HG02970 (cell line): ENCODE measurements at regions not wholly inside any gene's neighbourhood (a gene's known extent, or its start where the extent isn't known, plus 50 kb on each side); places are given as distances from the start of the nearest gene placed in this dataset.
"Not testable (repeated sequence)": the region's sequence is repeated elsewhere in the genome, so short reads cannot be mapped to it uniquely, and the experiment has no call there.

Experiments
- ATAC-seq: cut with Tn5 transposase; IDR thresholded peaks from one replicate; pipeline ENCODE4 v1.9.1; 2021; ENCODE audit warnings: mild to moderate bottlenecking, moderate library complexity, moderate number of reproducible peaks; ENCODE audit not compliant: unreplicated experiment, low FRiP score

- no peak for ATAC-seq
Observed at GRCh38 chr13:64684108-64684507, 2546.0 kb downstream of the PCDH9 start.

- no peak for ATAC-seq
Observed at GRCh38 chr13:64680739-64681138, 2549.4 kb downstream of the PCDH9 start.

GRCh38 chr13:64675255-64675892, 2554.8 kb downstream of the PCDH9 start:
- no peak for ATAC-seq

- ATAC-seq, result no peak
Observed at GRCh38 chr13:64674126-64674525, 2556.0 kb downstream of the PCDH9 start.

- ATAC-seq, result no peak
Observed at GRCh38 chr13:64672751-64673150, 2557.4 kb downstream of the PCDH9 start.

- ATAC-seq, result no peak
Observed at GRCh38 chr13:64662887-64663593, 2567.1 kb downstream of the PCDH9 start.

GRCh38 chr13:64648293-64648692, 2581.8 kb downstream of the PCDH9 start:
- ATAC-seq, result no peak

GRCh38 chr13:64643066-64643465, 2587.1 kb downstream of the PCDH9 start:
- ATAC-seq, result no peak

GRCh38 chr13:64640002-64640401, 2590.1 kb downstream of the PCDH9 start:
- ATAC-seq, result no peak

- ATAC-seq, result no peak
Observed at GRCh38 chr13:64639206-64639605, 2590.9 kb downstream of the PCDH9 start.

GRCh38 chr13:64633948-64634347, 2596.2 kb downstream of the PCDH9 start:
- no peak for ATAC-seq

- ATAC-seq, result no peak
Observed at GRCh38 chr13:64627654-64628053, 2602.5 kb downstream of the PCDH9 start.

GRCh38 chr13:64626105-64626504, 2604.0 kb downstream of the PCDH9 start:
- no peak for ATAC-seq

GRCh38 chr13:64617231-64617630, 2612.9 kb downstream of the PCDH9 start:
- no peak for ATAC-seq

- no peak for ATAC-seq
Observed at GRCh38 chr13:64591971-64592370, 2638.2 kb downstream of the PCDH9 start.

GRCh38 chr13:64579331-64579730, 2650.8 kb downstream of the PCDH9 start:
- no peak for ATAC-seq

GRCh38 chr13:64568748-64569147, 2661.4 kb downstream of the PCDH9 start:
- ATAC-seq, result no peak

GRCh38 chr13:64558031-64558430, 2672.1 kb downstream of the PCDH9 start:
- ATAC-seq, result not testable (repeated sequence)

GRCh38 chr13:64556376-64556775, 2673.8 kb downstream of the PCDH9 start:
- ATAC-seq, result no peak

- ATAC-seq, result no peak
Observed at GRCh38 chr13:64553411-64554129, 2676.6 kb downstream of the PCDH9 start.

- no peak for ATAC-seq
Observed at GRCh38 chr13:64551755-64552154, 2678.4 kb downstream of the PCDH9 start.

- ATAC-seq, result no peak
Observed at GRCh38 chr13:64546371-64546770, 2683.8 kb downstream of the PCDH9 start.
